Parathyroid adenoma (tissue), 2 donors: ENCODE measurements at regions not wholly inside any gene's neighbourhood (a gene's known extent, or its start where the extent isn't known, plus 50 kb on each side); places are given as distances from the start of the nearest gene placed in this dataset.

Experiments used
- H2AFZ ChIP-seq: fragments of 300-600 bp; sonication (generic); one replicate; pipeline ENCODE4 v1.7.0; 2017; ENCODE audit warnings: antibody characterized with exemption, mild to moderate bottlenecking
- H3K27ac ChIP-seq: fragments of 300-600 bp; sonication (generic); one replicate; pipeline ENCODE4 v1.7.0; 2017
- H3K27me3 ChIP-seq: fragments of 300-600 bp; sonication (generic); one replicate; pipeline ENCODE4 v1.7.0; 2017; ENCODE audit warnings: low read length; ENCODE audit not compliant: control insufficient read depth, insufficient read depth
- H3K36me3 ChIP-seq: fragments of 300-600 bp; sonication (generic); one replicate; pipeline ENCODE4 v1.7.0; 2017; ENCODE audit warnings: low read length; ENCODE audit not compliant: control insufficient read depth, insufficient read depth
- H3K4me1 ChIP-seq: fragments of 300-600 bp; sonication (generic); one replicate; pipeline ENCODE4 v1.7.0; 2017; ENCODE audit warnings: control low read depth
- H3K4me2 ChIP-seq: fragments of 300-600 bp; sonication (generic); one replicate; pipeline ENCODE4 v1.7.0; 2017; ENCODE audit warnings: low read length
- H3K4me3 ChIP-seq: fragments of 300-600 bp; sonication (generic); one replicate; pipeline ENCODE4 v1.7.0; 2017; ENCODE audit warnings: low read depth, low read length
- H3K79me2 ChIP-seq: fragments of 300-600 bp; sonication (generic); one replicate; pipeline ENCODE4 v1.7.0; 2017; ENCODE audit warnings: control low read depth
- H3K9ac ChIP-seq: fragments of 300-600 bp; sonication (generic); one replicate; pipeline ENCODE4 v1.7.0; 2017; ENCODE audit warnings: mild to moderate bottlenecking
- H3K9me3 ChIP-seq: fragments of 300-600 bp; sonication (generic); one replicate; pipeline ENCODE4 v1.7.0; 2017; ENCODE audit warnings: low read length; ENCODE audit not compliant: control insufficient read depth
- CTCF ChIP-seq: fragments of 300-600 bp; sonication (generic); IDR thresholded peaks from one replicate; pipeline ENCODE4 v1.7.0; 2017; ENCODE audit warnings: antibody characterized with exemption, mild to moderate bottlenecking
- donor health status: primary hyperparathyroidism.

GRCh38 chr3:29080967-29081366 is 199.9 kb upstream of the RBMS3 start:
- no peaks in the 10 kb centered on the region for H3K27me3 ChIP-seq
- H3K4me3 ChIP-seq, result no peak overlapping the region
- H3K9me3 ChIP-seq, result no peaks in the 10 kb centered on the region
- no peaks in the 10 kb centered on the region for H3K79me2 ChIP-seq
- no peak overlapping the region for H3K9ac ChIP-seq
- no peak for TF ChIP-seq CTCF
- H2AFZ ChIP-seq, result no peak overlapping the region
- H3K4me1 ChIP-seq, result peaks cover 3% of the 10 kb centered on the region
- no peaks in the 10 kb centered on the region for H3K36me3 ChIP-seq
- H3K4me2 ChIP-seq, result no peak overlapping the region
- H3K27ac ChIP-seq, result no peak overlapping the region

- TF ChIP-seq CTCF, result no peak
- Histone ChIP-seq H3K4me2 (no peak overlapping the region), H3K79me2 (no peaks in the 10 kb centered on the region), H3K9ac (no peak overlapping the region), H3K36me3 (no peaks in the 10 kb centered on the region), H3K27ac (no peak overlapping the region), H3K4me1 (peaks cover 3% of the 10 kb centered on the region), H3K9me3 (no peaks in the 10 kb centered on the region), H3K27me3 (no peaks in the 10 kb centered on the region), H2AFZ (no peak overlapping the region), H3K4me3 (no peak overlapping the region)
Observed at GRCh38 chr3:29083081-29083480, 197.8 kb upstream of the RBMS3 start.

GRCh38 chr3:29083676-29084075 is 197.2 kb upstream of the RBMS3 start:
- Histone ChIP-seq H3K4me3 (no peak overlapping the region), H2AFZ (no peak overlapping the region), H3K4me2 (no peak overlapping the region), H3K9ac (no peak overlapping the region), H3K27ac (no peak overlapping the region), H3K9me3 (no peaks in the 10 kb centered on the region), H3K4me1 (peaks cover 3% of the 10 kb centered on the region), H3K79me2 (no peaks in the 10 kb centered on the region), H3K27me3 (no peaks in the 10 kb centered on the region), H3K36me3 (no peaks in the 10 kb centered on the region)
- TF ChIP-seq CTCF, result no peak

GRCh38 chr3:29088579-29088978 is 192.3 kb upstream of the RBMS3 start:
- H2AFZ ChIP-seq, result no peak overlapping the region
- no peaks in the 10 kb centered on the region for H3K9me3 ChIP-seq
- no peak overlapping the region for H3K4me3 ChIP-seq
- no peaks in the 10 kb centered on the region for H3K36me3 ChIP-seq
- H3K4me1 ChIP-seq, result no peaks in the 10 kb centered on the region
- H3K27me3 ChIP-seq, result no peaks in the 10 kb centered on the region
- TF ChIP-seq CTCF, result no peak
- no peak overlapping the region for H3K9ac ChIP-seq
- no peak overlapping the region for H3K27ac ChIP-seq
- H3K4me2 ChIP-seq, result no peak overlapping the region
- no peaks in the 10 kb centered on the region for H3K79me2 ChIP-seq

GRCh38 chr3:29090912-29091597 is 189.8 kb upstream of the RBMS3 start:
- H3K27me3 ChIP-seq, result no peaks in the 10 kb centered on the region
- H2AFZ ChIP-seq, result no peak overlapping the region
- no peak overlapping the region for H3K9ac ChIP-seq
- H3K36me3 ChIP-seq, result no peaks in the 10 kb centered on the region
- H3K27ac ChIP-seq, result no peak overlapping the region
- H3K4me1 ChIP-seq, result no peaks in the 10 kb centered on the region
- no peak overlapping the region for H3K4me3 ChIP-seq
- no peak for TF ChIP-seq CTCF
- H3K79me2 ChIP-seq, result no peaks in the 10 kb centered on the region
- H3K4me2 ChIP-seq, result no peak overlapping the region
- no peaks in the 10 kb centered on the region for H3K9me3 ChIP-seq
